Fibroblast of skin of abdomen (primary cell): ENCODE measurements at regions not wholly inside any gene's neighbourhood (a gene's known extent, or its start where the extent isn't known, plus 50 kb on each side); places are given as distances from the start of the nearest gene placed in this dataset.
A peak's percentile ranks its signal among the peaks of the same experiment; 100 is the strongest.
"Not testable (repeated sequence)": the region's sequence is repeated elsewhere in the genome, so short reads cannot be mapped to it uniquely, and the experiment has no call there.

Source experiments
- DNase-seq: peaks from one replicate; pipeline ENCODE4 v3.0.0-alpha.2; 2013

GRCh38 chr5:42242881-42243485, 180.3 kb upstream of the GHR start:
- DNase-seq = no peak

- no peak for DNase-seq
Observed at GRCh38 chr5:42252306-42252705, 170.9 kb upstream of the GHR start.

- DNase-seq = not testable (repeated sequence)
Observed at GRCh38 chr5:42259914-42260313, 163.3 kb upstream of the GHR start.

GRCh38 chr5:42267091-42267490, 156.1 kb upstream of the GHR start:
- no peak for DNase-seq

GRCh38 chr5:42268170-42268569, 155.1 kb upstream of the GHR start:
- DNase-seq = not testable (repeated sequence)

- DNase-seq = peak; percentile 52
Observed at GRCh38 chr5:42268630-42269029, 154.6 kb upstream of the GHR start.

GRCh38 chr5:42270771-42271170, 152.5 kb upstream of the GHR start:
- no peak for DNase-seq

- peak; percentile 8 for DNase-seq
Observed at GRCh38 chr5:42274913-42275312, 148.3 kb upstream of the GHR start.

- no peak for DNase-seq
Observed at GRCh38 chr5:42277293-42277692, 145.9 kb upstream of the GHR start.

- no peak for DNase-seq
Observed at GRCh38 chr5:42284584-42284983, 138.7 kb upstream of the GHR start.

- no peak for DNase-seq
Observed at GRCh38 chr5:42285230-42285629, 138.0 kb upstream of the GHR start.

GRCh38 chr5:42300496-42300895, 122.7 kb upstream of the GHR start:
- no peak for DNase-seq

GRCh38 chr5:42301349-42301748, 121.9 kb upstream of the GHR start:
- peak; percentile 48 for DNase-seq

GRCh38 chr5:42302186-42302585, 121.1 kb upstream of the GHR start:
- DNase-seq = no peak

GRCh38 chr5:42306287-42306686, 117.0 kb upstream of the GHR start:
- peak; percentile 1 for DNase-seq

- no peak for DNase-seq
Observed at GRCh38 chr5:42309865-42310264, 113.4 kb upstream of the GHR start.

- DNase-seq = no peak
Observed at GRCh38 chr5:42315214-42315613, 108.0 kb upstream of the GHR start.

- no peak for DNase-seq
Observed at GRCh38 chr5:42317575-42317974, 105.7 kb upstream of the GHR start.

GRCh38 chr5:42319546-42319945, 103.7 kb upstream of the GHR start:
- DNase-seq = not testable (repeated sequence)

- no peak for DNase-seq
Observed at GRCh38 chr5:42321785-42322184, 101.5 kb upstream of the GHR start.

- no peak for DNase-seq
Observed at GRCh38 chr5:42337143-42337542, 86.1 kb upstream of the GHR start.

- DNase-seq = no peak
Observed at GRCh38 chr5:42337607-42338006, 85.6 kb upstream of the GHR start.

- no peak for DNase-seq
Observed at GRCh38 chr5:42338136-42338535, 85.1 kb upstream of the GHR start.

GRCh38 chr5:42349163-42349562, 74.1 kb upstream of the GHR start:
- no peak for DNase-seq

GRCh38 chr5:42351956-42352355, 71.3 kb upstream of the GHR start:
- DNase-seq = no peak
